ENCODE measurements at regions not wholly inside any gene's neighbourhood (a gene's known extent, or its start where the extent isn't known, plus 50 kb on each side); places are given as distances from the start of the nearest gene placed in this dataset.

DNA sequence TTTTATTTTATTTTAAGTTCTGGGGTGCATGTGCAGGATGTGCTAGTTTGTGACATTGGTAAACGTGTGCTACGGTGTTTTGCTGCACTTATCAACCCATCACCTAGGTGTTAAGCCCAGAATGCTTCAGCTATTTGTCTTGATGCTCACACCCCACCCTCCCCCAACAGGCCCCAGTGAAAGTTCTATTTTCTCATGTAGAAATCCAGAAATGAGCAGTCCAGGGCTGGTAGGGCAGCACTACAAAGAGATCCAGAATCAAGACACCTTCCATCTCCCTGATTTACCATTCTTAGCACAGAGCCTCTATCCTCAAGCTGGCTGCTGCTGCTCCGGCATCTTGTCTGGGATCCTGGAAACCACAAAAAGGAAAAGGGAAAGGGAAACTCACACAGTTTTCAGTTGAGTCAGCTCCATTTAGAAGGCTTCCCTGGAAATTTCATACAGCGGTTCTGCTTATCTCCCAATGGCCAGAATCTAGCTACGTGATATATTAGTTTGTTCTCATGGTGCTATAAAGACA, 85.4 kb upstream of the SMARCA2 start:
- TF ChIP-seq, protein P1, sequence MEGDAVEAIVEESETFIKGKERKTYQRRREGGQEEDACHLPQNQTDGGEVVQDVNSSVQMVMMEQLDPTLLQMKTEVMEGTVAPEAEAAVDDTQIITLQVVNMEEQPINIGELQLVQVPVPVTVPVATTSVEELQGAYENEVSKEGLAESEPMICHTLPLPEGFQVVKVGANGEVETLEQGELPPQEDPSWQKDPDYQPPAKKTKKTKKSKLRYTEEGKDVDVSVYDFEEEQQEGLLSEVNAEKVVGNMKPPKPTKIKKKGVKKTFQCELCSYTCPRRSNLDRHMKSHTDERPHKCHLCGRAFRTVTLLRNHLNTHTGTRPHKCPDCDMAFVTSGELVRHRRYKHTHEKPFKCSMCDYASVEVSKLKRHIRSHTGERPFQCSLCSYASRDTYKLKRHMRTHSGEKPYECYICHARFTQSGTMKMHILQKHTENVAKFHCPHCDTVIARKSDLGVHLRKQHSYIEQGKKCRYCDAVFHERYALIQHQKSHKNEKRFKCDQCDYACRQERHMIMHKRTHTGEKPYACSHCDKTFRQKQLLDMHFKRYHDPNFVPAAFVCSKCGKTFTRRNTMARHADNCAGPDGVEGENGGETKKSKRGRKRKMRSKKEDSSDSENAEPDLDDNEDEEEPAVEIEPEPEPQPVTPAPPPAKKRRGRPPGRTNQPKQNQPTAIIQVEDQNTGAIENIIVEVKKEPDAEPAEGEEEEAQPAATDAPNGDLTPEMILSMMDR (IDR thresholded peaks at IDR 0.05): no peak
- no peak for TF ChIP-seq POLR2AphosphoS5 (IDR thresholded peaks at IDR 0.05)

Measured in stomach (tissue), 4 donors.